Endodermal cell (in vitro differentiated cells): ENCODE measurements at regions not wholly inside any gene's neighbourhood (a gene's known extent, or its start where the extent isn't known, plus 50 kb on each side); places are given as distances from the start of the nearest gene placed in this dataset.

Experiments used
- DNase-seq: peaks from one replicate; pipeline ENCODE4 v3.0.0-alpha.2; 2017
- H3K27ac ChIP-seq: 2 replicates; pipeline ENCODE4 v1.5.1; 2013; ENCODE audit warnings: mild to moderate bottlenecking, low read depth, low read length, moderate library complexity
- H3K27me3 ChIP-seq: 2 replicates; pipeline ENCODE4 v1.6.1; 2013; ENCODE audit warnings: mild to moderate bottlenecking, low read length, moderate library complexity; ENCODE audit not compliant: insufficient read depth, control insufficient read depth, poor library complexity, severe bottlenecking
- H3K36me3 ChIP-seq: 2 replicates; pipeline ENCODE4 v1.7.0; 2013; ENCODE audit warnings: mild to moderate bottlenecking, low read length, moderate library complexity; ENCODE audit not compliant: control insufficient read depth, insufficient read depth
- H3K4me1 ChIP-seq: one replicate; pipeline ENCODE4 v1.7.0; 2013; ENCODE audit warnings: low read length; ENCODE audit not compliant: control insufficient read depth, insufficient read depth
- H3K4me3 ChIP-seq: 2 replicates; pipeline ENCODE4 v1.5.1; 2013; ENCODE audit warnings: mild to moderate bottlenecking, low read length, moderate library complexity
- H3K9ac ChIP-seq: 2 replicates; pipeline ENCODE4 v1.6.1; 2013; ENCODE audit warnings: mild to moderate bottlenecking, low read length, moderate library complexity; ENCODE audit not compliant: poor library complexity, severe bottlenecking; ENCODE audit errors: extremely low read depth
- H3K9me3 ChIP-seq: 2 replicates; pipeline ENCODE4 v1.6.1; 2013; ENCODE audit warnings: mild to moderate bottlenecking, low read length, moderate library complexity; ENCODE audit not compliant: control insufficient read depth
- H3K27ac Mint-ChIP-seq: 2 replicates; pipeline ENCODE4 v1.8.0; 2020; ENCODE audit warnings: mixed read lengths
- H3K27me3 Mint-ChIP-seq: 2 replicates; pipeline ENCODE4 v1.8.0; 2021; ENCODE audit warnings: mild to moderate bottlenecking, mixed read lengths; ENCODE audit not compliant: insufficient read depth
- H3K36me3 Mint-ChIP-seq: 2 replicates; pipeline ENCODE4 v1.8.0; 2020; ENCODE audit warnings: low read depth, mixed read lengths
- H3K4me1 Mint-ChIP-seq: 2 replicates; pipeline ENCODE4 v1.8.0; 2020; ENCODE audit warnings: mixed read lengths
- H3K4me3 Mint-ChIP-seq: 2 replicates; pipeline ENCODE4 v1.8.0; 2020; ENCODE audit warnings: mild to moderate bottlenecking, moderate library complexity, mixed read lengths
- H3K9me3 Mint-ChIP-seq: 2 replicates; pipeline ENCODE4 v1.8.0; 2020; ENCODE audit warnings: mild to moderate bottlenecking, mixed read lengths
- CTCF ChIP-seq: fragments of 200-600 bp; sonication (generic); conservative IDR thresholded peaks from 2 replicates; pipeline ENCODE4 v1.5.0; 2021; ENCODE audit warnings: antibody characterized with exemption, mild to moderate bottlenecking
- WGBS, 2 experiments: methylation state at CpG; one replicate each; pipeline versions ENCODE4 v1.1.5 to v1.1.7; 2013; ENCODE audit warnings: missing lambda C conversion rate in 2 of 2, mixed read lengths in 1 of 2; ENCODE audit not compliant: insufficient coverage in 1 of 2, insufficient read length in 1 of 2; 5-methylcytosine and 5-hydroxymethylcytosine counted together

- peaks cover 3% of the 10 kb centered on the region for H3K9me3 Mint-ChIP-seq
- TF ChIP-seq CTCF: no peak
- no peaks in the 10 kb centered on the region for H3K4me1 Mint-ChIP-seq
- no peak for DNase-seq
- no peak overlapping the region for H3K27ac Mint-ChIP-seq
- H3K9me3 ChIP-seq: no peaks in the 10 kb centered on the region
- H3K27me3 Mint-ChIP-seq: no peaks in the 10 kb centered on the region
- H3K4me1 ChIP-seq: no peaks in the 10 kb centered on the region
- H3K27ac ChIP-seq: no peak overlapping the region
- no peak overlapping the region for H3K4me3 Mint-ChIP-seq
- 91 to 100% methylated on average over 2 of the region's 2 CpGs for WGBS, 2 experiments
- H3K36me3 Mint-ChIP-seq: no peaks in the 10 kb centered on the region
- no peak overlapping the region for H3K9ac ChIP-seq
- no peak overlapping the region for H3K4me3 ChIP-seq
- H3K27me3 ChIP-seq: no peaks in the 10 kb centered on the region
- no peaks in the 10 kb centered on the region for H3K36me3 ChIP-seq
Measured at GRCh38 chr4:98712607-98713006, 54.2 kb upstream of the TSPAN5 start.

- H3K27ac Mint-ChIP-seq: no peak overlapping the region
- no peak overlapping the region for H3K4me3 Mint-ChIP-seq
- H3K27me3 Mint-ChIP-seq: no peaks in the 10 kb centered on the region
- peaks cover 2% of the 10 kb centered on the region for H3K36me3 Mint-ChIP-seq
- DNase-seq: no peak
- no peaks in the 10 kb centered on the region for H3K36me3 ChIP-seq
- peaks cover 5% of the 10 kb centered on the region for H3K9me3 Mint-ChIP-seq
- no peak for TF ChIP-seq CTCF
- H3K4me3 ChIP-seq: no peak overlapping the region
- no peaks in the 10 kb centered on the region for H3K4me1 Mint-ChIP-seq
- H3K27ac ChIP-seq: no peak overlapping the region
- H3K27me3 ChIP-seq: no peaks in the 10 kb centered on the region
- no peaks in the 10 kb centered on the region for H3K9me3 ChIP-seq
- H3K9ac ChIP-seq: no peak overlapping the region
- no peaks in the 10 kb centered on the region for H3K4me1 ChIP-seq
Measured at GRCh38 chr4:98711526-98711925, 53.1 kb upstream of the TSPAN5 start.

- WGBS, 2 experiments: 94% methylated on average over 2 of the region's 4 CpGs; no CpG with 5 or more reads in 1 of the 2 experiments
Measured at GRCh38 chr4:98710831-98711230, 52.4 kb upstream of the TSPAN5 start.

More at GRCh38 chr4:98710831-98711230, 52.4 kb upstream of the TSPAN5 start:
- no peaks in the 10 kb centered on the region for H3K36me3 ChIP-seq
- Mint-ChIP-seq H3K36me3 (peaks cover 2% of the 10 kb centered on the region), H3K4me1 (no peaks in the 10 kb centered on the region), H3K9me3 (peaks cover 12% of the 10 kb centered on the region), H3K27me3 (no peaks in the 10 kb centered on the region), H3K4me3 (no peak overlapping the region), H3K27ac (no peak overlapping the region)
- TF ChIP-seq CTCF: no peak
- no peaks in the 10 kb centered on the region for H3K27me3 ChIP-seq
- H3K9ac ChIP-seq: no peak overlapping the region
- H3K4me3 ChIP-seq: no peak overlapping the region
- H3K9me3 ChIP-seq: peaks cover 6% of the 10 kb centered on the region
- no peak overlapping the region for H3K27ac ChIP-seq
- H3K4me1 ChIP-seq: no peaks in the 10 kb centered on the region
- no peak for DNase-seq
